Caco-2 (cell line): ENCODE measurements at regions not wholly inside any gene's neighbourhood (a gene's known extent, or its start where the extent isn't known, plus 50 kb on each side); places are given as distances from the start of the nearest gene placed in this dataset.

ENCODE experiments used
- BruUV-seq: library from RNA; stranded (reverse); fragments of 400-500 nt; replicated peaks from 2 replicates; lab custom pipeline; 2021; lab: Mats Ljungman, UMichigan
- CTCF ChIA-PET: fragments of 300-600 bp; sonication (Branson Sonifier 250); formaldehyde crosslinking; loops from one replicate; lab custom pipeline; 2022; ENCODE audit warnings: antibody characterized with exemption; lab: Charles Lee
- POLR2A ChIA-PET: fragments of 300-600 bp; sonication (Branson Sonifier 250); formaldehyde crosslinking; loops from one replicate; lab custom pipeline; 2022; ENCODE audit warnings: antibody characterized with exemption; lab: Charles Lee
- DNase-seq, 2 experiments: peaks; one replicate each; pipeline versions ENCODE4 v3.0.0 to v3.0.0-alpha.2; 2020 to 2022
- H3K27me3 ChIP-seq: replicated peaks from 2 replicates; pipeline ENCODE4 v1.6.0; 2011; ENCODE audit warnings: low read length; ENCODE audit not compliant: control insufficient read depth, insufficient read depth
- H3K36me3 ChIP-seq: 2 replicates; pipeline ENCODE4 v1.5.1; 2011; ENCODE audit warnings: low read length; ENCODE audit not compliant: control insufficient read depth, insufficient read depth
- H3K4me1 ChIP-seq: fragments of 250-450 bp; sonication (Bioruptor Pico); 2 replicates; pipeline ENCODE4 v1.5.1; 2020; ENCODE audit warnings: mild to moderate bottlenecking
- H3K4me3 ChIP-seq: 2 replicates; pipeline ENCODE4 v1.5.1; 2011; ENCODE audit warnings: low read depth, mild to moderate bottlenecking, control low read depth, low read length
- H3K9me3 ChIP-seq: fragments of 250-450 bp; sonication (Bioruptor Pico); 2 replicates; pipeline ENCODE4 v1.5.1; 2020; ENCODE audit warnings: mild to moderate bottlenecking, moderate library complexity
- H3K27ac Mint-ChIP-seq: one replicate; pipeline ENCODE4 v1.8.0; 2022; ENCODE audit warnings: mixed read lengths; ENCODE audit not compliant: unreplicated experiment
- H3K27me3 Mint-ChIP-seq: one replicate; pipeline ENCODE4 v1.8.0; 2022; ENCODE audit warnings: mixed read lengths; ENCODE audit not compliant: insufficient read depth, unreplicated experiment
- H3K36me3 Mint-ChIP-seq: one replicate; pipeline ENCODE4 v1.8.0; 2022; ENCODE audit warnings: mild to moderate bottlenecking, mixed read lengths; ENCODE audit not compliant: insufficient read depth, unreplicated experiment
- H3K4me1 Mint-ChIP-seq: one replicate; pipeline ENCODE4 v1.8.0; 2022; ENCODE audit warnings: low read depth, mixed read lengths; ENCODE audit not compliant: unreplicated experiment
- H3K4me3 Mint-ChIP-seq: one replicate; pipeline ENCODE4 v1.8.0; 2022; ENCODE audit warnings: mild to moderate bottlenecking, moderate library complexity, mixed read lengths; ENCODE audit not compliant: unreplicated experiment
- H3K9me3 Mint-ChIP-seq: one replicate; pipeline ENCODE4 v1.8.0; 2022; ENCODE audit warnings: mixed read lengths; ENCODE audit not compliant: unreplicated experiment
- intact Hi-C: fragments of 100-400 bp; cut with micrococcal nuclease; formaldehyde crosslinking; loops from one replicate; pipeline ENCODE4 v1.10.0; 2022; ENCODE audit not compliant: unreplicated experiment
- TF ChIP-seq, protein P1 (sequence below), 2 experiments: fragments of 200-600 bp in 1 of 2; IDR thresholded peaks; 1 replicate in 1 of 2; 2 replicates in 1 of 2; pipeline versions ENCODE4 v1.5.1 to v1.8.0; 2011 to 2022; ENCODE audit warnings: antibody characterized with exemption in 1 of 2, control low read depth in 1 of 2, inconsistent platforms in 1 of 2, low read depth in 1 of 2, low read length in 1 of 2, mild to moderate bottlenecking in 1 of 2, moderate library complexity in 1 of 2; ENCODE audit not compliant: insufficient read depth in 1 of 2, severe bottlenecking in 1 of 2, unreplicated experiment in 1 of 2

DNA sequence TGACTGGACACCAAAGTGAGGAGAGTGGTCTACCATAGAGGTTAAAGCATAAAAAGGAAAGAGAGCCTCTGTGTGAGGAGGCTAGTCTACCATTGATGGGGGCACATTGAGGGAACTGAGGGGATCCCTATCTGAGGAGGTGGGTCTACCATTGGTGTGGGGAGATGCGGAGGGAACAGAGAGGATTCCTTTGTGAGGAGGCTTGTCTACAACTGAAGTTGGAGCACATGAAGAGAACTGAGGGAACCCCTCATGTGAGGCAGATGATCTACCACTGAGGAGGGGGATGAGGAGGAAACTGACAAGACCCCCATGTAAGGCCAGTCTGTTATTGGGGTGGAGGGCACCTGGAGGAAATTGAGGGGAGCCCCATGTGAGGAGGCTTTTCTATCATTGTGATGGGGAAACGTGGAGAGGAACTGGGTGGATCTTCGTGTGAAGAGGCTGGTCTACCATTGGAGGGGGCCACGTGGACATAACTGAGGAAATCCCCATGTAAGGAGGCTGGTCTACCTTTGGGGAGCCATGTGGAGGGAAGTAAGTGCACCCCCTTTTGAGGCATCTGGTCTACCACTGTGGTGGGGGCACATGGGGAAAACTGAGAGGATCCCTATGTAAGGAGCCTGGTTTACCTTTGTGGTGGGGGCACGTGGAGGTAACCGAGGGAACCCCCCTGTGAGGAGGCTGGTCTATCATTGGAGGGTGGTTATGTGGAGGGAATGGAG, 160.1 kb downstream of the FBLN2 start:
- intact Hi-C loops: no loop called here
- Histone ChIP-seq H3K4me1 (no peaks in the 10 kb centered on the region), H3K27me3 (no peaks in the 10 kb centered on the region), H3K36me3 (no peaks in the 10 kb centered on the region), H3K4me3 (no peak overlapping the region), H3K9me3 (no peaks in the 10 kb centered on the region)
- CTCF ChIA-PET: no interaction called here
- BruUV-seq: no TSS peak
- Mint-ChIP-seq H3K27me3 (peaks cover 29% of the 10 kb centered on the region), H3K36me3 (peaks cover 5% of the 10 kb centered on the region), H3K4me1 (no peaks in the 10 kb centered on the region), H3K9me3 (peaks cover 17% of the 10 kb centered on the region), H3K27ac (no peak overlapping the region), H3K4me3 (no peak overlapping the region)
- TF ChIP-seq, protein P1, sequence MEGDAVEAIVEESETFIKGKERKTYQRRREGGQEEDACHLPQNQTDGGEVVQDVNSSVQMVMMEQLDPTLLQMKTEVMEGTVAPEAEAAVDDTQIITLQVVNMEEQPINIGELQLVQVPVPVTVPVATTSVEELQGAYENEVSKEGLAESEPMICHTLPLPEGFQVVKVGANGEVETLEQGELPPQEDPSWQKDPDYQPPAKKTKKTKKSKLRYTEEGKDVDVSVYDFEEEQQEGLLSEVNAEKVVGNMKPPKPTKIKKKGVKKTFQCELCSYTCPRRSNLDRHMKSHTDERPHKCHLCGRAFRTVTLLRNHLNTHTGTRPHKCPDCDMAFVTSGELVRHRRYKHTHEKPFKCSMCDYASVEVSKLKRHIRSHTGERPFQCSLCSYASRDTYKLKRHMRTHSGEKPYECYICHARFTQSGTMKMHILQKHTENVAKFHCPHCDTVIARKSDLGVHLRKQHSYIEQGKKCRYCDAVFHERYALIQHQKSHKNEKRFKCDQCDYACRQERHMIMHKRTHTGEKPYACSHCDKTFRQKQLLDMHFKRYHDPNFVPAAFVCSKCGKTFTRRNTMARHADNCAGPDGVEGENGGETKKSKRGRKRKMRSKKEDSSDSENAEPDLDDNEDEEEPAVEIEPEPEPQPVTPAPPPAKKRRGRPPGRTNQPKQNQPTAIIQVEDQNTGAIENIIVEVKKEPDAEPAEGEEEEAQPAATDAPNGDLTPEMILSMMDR (IDR thresholded peaks at IDR 0.05; ENCODE audit: insufficient read depth in 1 of 2, low read depth in 1 of 2, low read length in 1 of 2, severe bottlenecking in 1 of 2, unreplicated experiment in 1 of 2): no peak
- POLR2A ChIA-PET: no interaction called here
- DNase-seq: no peak

DNA sequence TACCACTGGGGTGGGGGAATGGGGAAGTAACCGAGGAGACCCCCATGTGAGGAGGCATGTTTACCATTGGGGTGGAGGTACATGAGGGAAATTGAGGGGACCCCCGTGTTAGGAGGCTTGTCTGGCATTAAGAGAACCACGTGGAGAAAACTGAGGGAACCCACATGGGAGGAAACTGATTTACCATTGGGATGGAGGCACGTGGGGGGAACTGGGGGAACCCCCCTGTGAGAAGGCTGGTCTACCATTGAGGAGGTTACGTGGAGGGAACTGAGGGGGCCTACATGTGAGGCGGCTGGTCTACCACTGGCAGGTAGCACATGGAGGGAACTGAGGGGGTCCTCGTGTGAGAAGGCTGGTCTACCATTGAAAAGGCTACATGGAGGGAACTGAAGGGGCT, 159.4 kb downstream of the FBLN2 start:
- BruUV-seq: no TSS peak
- no peak for DNase-seq
- ChIA-PET CTCF (no interaction called here), POLR2A (no interaction called here)
- intact Hi-C loops: no loop called here
- Histone ChIP-seq H3K4me3 (no peak overlapping the region), H3K4me1 (no peaks in the 10 kb centered on the region), H3K27me3 (no peaks in the 10 kb centered on the region), H3K9me3 (no peaks in the 10 kb centered on the region), H3K36me3 (no peaks in the 10 kb centered on the region)
- Mint-ChIP-seq H3K4me1 (no peaks in the 10 kb centered on the region), H3K36me3 (peaks cover 5% of the 10 kb centered on the region), H3K27ac (no peak overlapping the region), H3K27me3 (peaks cover 30% of the 10 kb centered on the region), H3K9me3 (peaks cover 17% of the 10 kb centered on the region), H3K4me3 (no peak overlapping the region)
- TF ChIP-seq, protein P1 (IDR thresholded peaks at IDR 0.05; ENCODE audit: insufficient read depth in 1 of 2, low read depth in 1 of 2, low read length in 1 of 2, severe bottlenecking in 1 of 2, unreplicated experiment in 1 of 2): no peak

DNA sequence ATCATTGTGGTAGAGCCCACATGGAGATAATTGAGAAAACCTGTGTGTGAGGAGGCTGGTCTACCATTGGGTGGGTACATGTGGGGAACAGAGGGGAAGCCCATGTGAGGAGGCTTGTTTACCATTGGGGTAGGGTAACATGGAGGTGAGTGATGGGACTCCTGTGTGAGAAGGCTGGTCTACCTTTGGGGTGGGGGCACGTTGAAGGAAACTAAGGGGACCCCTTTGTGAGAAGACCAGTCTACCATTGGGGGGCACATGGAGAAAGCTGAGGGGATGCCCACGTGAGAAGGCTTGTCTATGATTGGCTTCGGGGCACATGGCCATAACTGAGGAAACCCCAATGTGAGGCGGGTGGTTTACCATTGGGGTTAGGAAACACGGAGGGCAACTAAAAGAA, 158.5 kb downstream of the FBLN2 start:
- Mint-ChIP-seq H3K9me3 (peaks cover 17% of the 10 kb centered on the region), H3K4me1 (no peaks in the 10 kb centered on the region), H3K4me3 (no peak overlapping the region), H3K27me3 (peaks cover 33% of the 10 kb centered on the region), H3K27ac (no peak overlapping the region), H3K36me3 (no peaks in the 10 kb centered on the region)
- DNase-seq: no peak
- TF ChIP-seq, protein P1 (IDR thresholded peaks at IDR 0.05; ENCODE audit: insufficient read depth in 1 of 2, low read depth in 1 of 2, low read length in 1 of 2, severe bottlenecking in 1 of 2, unreplicated experiment in 1 of 2): no peak
- no TSS peak for BruUV-seq
- no peaks in the 10 kb centered on the region for H3K9me3 ChIP-seq
- ChIA-PET CTCF (no interaction called here), POLR2A (no interaction called here)
- no peaks in the 10 kb centered on the region for H3K36me3 ChIP-seq
- H3K4me1 ChIP-seq: no peaks in the 10 kb centered on the region
- no peak overlapping the region for H3K4me3 ChIP-seq
- H3K27me3 ChIP-seq: no peaks in the 10 kb centered on the region
- intact Hi-C loops: no loop called here
